GM13977 (cell line): ENCODE measurements at regions not wholly inside any gene's neighbourhood (a gene's known extent, or its start where the extent isn't known, plus 50 kb on each side); places are given as distances from the start of the nearest gene placed in this dataset.

Source experiments
- DNase-seq: peaks from one replicate; pipeline ENCODE4 v3.0.0; 2012; ENCODE audit warnings: low spot score
- CTCF ChIP-seq: IDR thresholded peaks from 2 replicates; pipeline ENCODE4 v1.5.1; 2012; ENCODE audit warnings: mild to moderate bottlenecking, control low read depth; ENCODE audit not compliant: insufficient read depth; ENCODE audit errors: extremely low read depth, missing control alignments
- in situ Hi-C: fragments of 300-500 bp; cut with MboI; formaldehyde crosslinking; loops from one replicate; pipeline ENCODE4 v1.12.0; 2022; ENCODE audit warnings: low sequenced_read_pairs, low pct_unique_long_range_greater_than_20kb, mixed read lengths, inconsistent platforms; ENCODE audit not compliant: unreplicated experiment

GRCh38 chr3:194265505-194265892, 85.6 kb downstream of the CPN2 start:
- in situ Hi-C loops, result no loop called here
- no peak for DNase-seq
- no peak for TF ChIP-seq CTCF

- no peak for TF ChIP-seq CTCF
- in situ Hi-C loops, result no loop called here
- no peak for DNase-seq
Observed at GRCh38 chr3:194265996-194266964, 84.8 kb downstream of the CPN2 start.

- TF ChIP-seq CTCF, result no peak
- in situ Hi-C loops, result no loop called here
- DNase-seq, result no peak
Observed at GRCh38 chr3:194267744-194268653, 83.1 kb downstream of the CPN2 start.

GRCh38 chr3:194268654-194269512, 82.2 kb downstream of the CPN2 start:
- DNase-seq, result no peak
- in situ Hi-C loops, result no loop called here
- TF ChIP-seq CTCF, result no peak

- TF ChIP-seq CTCF, result peak; percentile 5
- in situ Hi-C loops, result no loop called here
- DNase-seq, result no peak
Observed at GRCh38 chr3:194269610-194270145, 81.5 kb downstream of the CPN2 start.
